ENCODE measurements at regions not wholly inside any gene's neighbourhood (a gene's known extent, or its start where the extent isn't known, plus 50 kb on each side); places are given as distances from the start of the nearest gene placed in this dataset.
"Not testable (repeated sequence)": the region's sequence is repeated elsewhere in the genome, so short reads cannot be mapped to it uniquely, and the experiment has no call there.

GRCh38 chr7:119886007-119886406 is 387.0 kb upstream of the KCND2 start:
- DNase-seq (ENCODE audit: low spot score): no peak
- in situ Hi-C loops (cut with MboI; ENCODE audit: low pct_unique_long_range_greater_than_20kb, low sequenced_read_pairs, unreplicated experiment): no loop called here
- TF ChIP-seq CTCF (IDR thresholded peaks at IDR 0.05; ENCODE audit: extremely low read depth, insufficient read depth, missing control alignments): no peak

- in situ Hi-C loops (cut with MboI; ENCODE audit: low pct_unique_long_range_greater_than_20kb, low sequenced_read_pairs, unreplicated experiment); DNase-seq (ENCODE audit: low spot score): not testable (repeated sequence)
Measured at GRCh38 chr7:119886525-119886924, 386.4 kb upstream of the KCND2 start.

GRCh38 chr7:119888251-119888650 is 384.7 kb upstream of the KCND2 start:
- in situ Hi-C loops (cut with MboI; ENCODE audit: low pct_unique_long_range_greater_than_20kb, low sequenced_read_pairs, unreplicated experiment): no loop called here
- TF ChIP-seq CTCF (IDR thresholded peaks at IDR 0.05; ENCODE audit: extremely low read depth, insufficient read depth, missing control alignments): no peak
- DNase-seq (ENCODE audit: low spot score): no peak

- in situ Hi-C loops (cut with MboI; ENCODE audit: low pct_unique_long_range_greater_than_20kb, low sequenced_read_pairs, unreplicated experiment): no loop called here
- no peak for TF ChIP-seq CTCF (IDR thresholded peaks at IDR 0.05; ENCODE audit: extremely low read depth, insufficient read depth, missing control alignments)
- no peak for DNase-seq (ENCODE audit: low spot score)
Measured at GRCh38 chr7:119890631-119891030, 382.3 kb upstream of the KCND2 start.

- no peak for DNase-seq (ENCODE audit: low spot score)
- no peak for TF ChIP-seq CTCF (IDR thresholded peaks at IDR 0.05; ENCODE audit: extremely low read depth, insufficient read depth, missing control alignments)
- in situ Hi-C loops (cut with MboI; ENCODE audit: low pct_unique_long_range_greater_than_20kb, low sequenced_read_pairs, unreplicated experiment): no loop called here
Measured at GRCh38 chr7:119895320-119895719, 377.7 kb upstream of the KCND2 start.

- in situ Hi-C loops (cut with MboI; ENCODE audit: low pct_unique_long_range_greater_than_20kb, low sequenced_read_pairs, unreplicated experiment): no loop called here
- TF ChIP-seq CTCF (IDR thresholded peaks at IDR 0.05; ENCODE audit: extremely low read depth, insufficient read depth, missing control alignments): no peak
Measured at GRCh38 chr7:119896386-119896785, 376.6 kb upstream of the KCND2 start.

GRCh38 chr7:119900996-119901672 is 371.8 kb upstream of the KCND2 start:
- in situ Hi-C loops (cut with MboI; ENCODE audit: low pct_unique_long_range_greater_than_20kb, low sequenced_read_pairs, unreplicated experiment): no loop called here
- TF ChIP-seq CTCF (IDR thresholded peaks at IDR 0.05; ENCODE audit: extremely low read depth, insufficient read depth, missing control alignments): no peak
- no peak for DNase-seq (ENCODE audit: low spot score)

More at GRCh38 chr7:119896386-119896785, 376.6 kb upstream of the KCND2 start:
- DNase-seq (ENCODE audit: low spot score): no peak

Measured in GM13977 (cell line).